ENCODE measurements at regions not wholly inside any gene's neighbourhood (a gene's known extent, or its start where the extent isn't known, plus 50 kb on each side); places are given as distances from the start of the nearest gene placed in this dataset.

- Histone ChIP-seq H3K27ac (no peak overlapping the region), H3K4me3 (no peak overlapping the region), H3K27me3 (no peaks in the 10 kb centered on the region), H3K4me1 (no peaks in the 10 kb centered on the region), H3K36me3 (no peaks in the 10 kb centered on the region), H3K9me3 (peaks cover 16% of the 10 kb centered on the region)
- TF ChIP-seq POLR2AphosphoS5 (IDR thresholded peaks at IDR 0.05) (no peak), POLR2A (IDR thresholded peaks at IDR 0.05) (no peak), EP300 (IDR thresholded peaks at IDR 0.05) (no peak), CTCF (IDR thresholded peaks at IDR 0.05) (no peak)
- 66% methylated on average over 4 of the region's 4 CpGs for WGBS
- no peak for DNase-seq (ENCODE audit: low spot score in 2 of 2)
Measured at GRCh38 chr3:83926291-83926690, 1032.5 kb upstream of the CADM2 start.

GRCh38 chr3:83928391-83928790, 1030.4 kb upstream of the CADM2 start:
- 71% methylated on average over 3 of the region's 3 CpGs for WGBS

GRCh38 chr3:83928903-83929302, 1029.9 kb upstream of the CADM2 start:
- Histone ChIP-seq H3K27ac (no peak overlapping the region), H3K27me3 (no peaks in the 10 kb centered on the region), H3K9me3 (peaks cover 16% of the 10 kb centered on the region), H3K36me3 (no peaks in the 10 kb centered on the region), H3K4me3 (no peak overlapping the region), H3K4me1 (no peaks in the 10 kb centered on the region)
- WGBS: 96% methylated on average over 2 of the region's 2 CpGs
- DNase-seq (ENCODE audit: low spot score in 2 of 2): no peak
- no peak for TF ChIP-seq POLR2AphosphoS5 (IDR thresholded peaks at IDR 0.05)
- no peak for TF ChIP-seq CTCF (IDR thresholded peaks at IDR 0.05)
- TF ChIP-seq EP300 (IDR thresholded peaks at IDR 0.05): no peak
- no peak for TF ChIP-seq POLR2A (IDR thresholded peaks at IDR 0.05)

More at GRCh38 chr3:83928391-83928790, 1030.4 kb upstream of the CADM2 start:
- Histone ChIP-seq H3K27me3 (no peaks in the 10 kb centered on the region), H3K27ac (no peak overlapping the region), H3K9me3 (peaks cover 16% of the 10 kb centered on the region), H3K4me3 (no peak overlapping the region), H3K4me1 (no peaks in the 10 kb centered on the region), H3K36me3 (no peaks in the 10 kb centered on the region)
- no peak for DNase-seq (ENCODE audit: low spot score in 2 of 2)
- no peak for TF ChIP-seq EP300 (IDR thresholded peaks at IDR 0.05)
- no peak for TF ChIP-seq POLR2AphosphoS5 (IDR thresholded peaks at IDR 0.05)
- TF ChIP-seq POLR2A (IDR thresholded peaks at IDR 0.05): no peak
- no peak for TF ChIP-seq CTCF (IDR thresholded peaks at IDR 0.05)

- TF ChIP-seq POLR2AphosphoS5 (IDR thresholded peaks at IDR 0.05): peak in 1 of 3 donors; percentile 32
- TF ChIP-seq EP300 (IDR thresholded peaks at IDR 0.05): no peak
- TF ChIP-seq POLR2A (IDR thresholded peaks at IDR 0.05): no peak
- no peak overlapping the region for H3K27ac ChIP-seq
- WGBS: 40% methylated on average over 4 of the region's 4 CpGs
- peaks cover 7% of the 10 kb centered on the region for H3K9me3 ChIP-seq
- H3K36me3 ChIP-seq: no peaks in the 10 kb centered on the region
- H3K27me3 ChIP-seq: no peaks in the 10 kb centered on the region
- DNase-seq (ENCODE audit: low spot score in 2 of 2): no peak
- H3K4me3 ChIP-seq: no peak overlapping the region
- H3K4me1 ChIP-seq: no peaks in the 10 kb centered on the region
Measured at GRCh38 chr3:83934192-83935021, 1024.4 kb upstream of the CADM2 start.

GRCh38 chr3:83938491-83938890, 1020.3 kb upstream of the CADM2 start:
- TF ChIP-seq POLR2AphosphoS5 (IDR thresholded peaks at IDR 0.05): no peak
- no peak for TF ChIP-seq EP300 (IDR thresholded peaks at IDR 0.05)
- no peak for TF ChIP-seq CTCF (IDR thresholded peaks at IDR 0.05)
- TF ChIP-seq POLR2A (IDR thresholded peaks at IDR 0.05): no peak

More at GRCh38 chr3:83938491-83938890, 1020.3 kb upstream of the CADM2 start:
- Histone ChIP-seq H3K4me1 (no peaks in the 10 kb centered on the region), H3K27me3 (no peaks in the 10 kb centered on the region), H3K36me3 (no peaks in the 10 kb centered on the region), H3K4me3 (no peak overlapping the region), H3K9me3 (no peaks in the 10 kb centered on the region), H3K27ac (no peak overlapping the region)
- 70% methylated on average over 2 of the region's 2 CpGs for WGBS
- DNase-seq (ENCODE audit: low spot score in 2 of 2): no peak

All from suprapubic skin (tissue), 4 donors.